Astrocyte (in vitro differentiated cells and primary cell): ENCODE measurements at regions not wholly inside any gene's neighbourhood (a gene's known extent, or its start where the extent isn't known, plus 50 kb on each side); places are given as distances from the start of the nearest gene placed in this dataset.

Source experiments
- DNase-seq: peaks from one replicate; pipeline ENCODE4 v3.0.0-alpha.2; 2010; ENCODE audit warnings: low read depth
- FAIRE-seq: peaks from 2 replicates; lab custom pipeline; 2011; peaks lifted over from hg19 to GRCh38; lab: Jason Lieb, UNC
- H2AFZ ChIP-seq: 2 replicates; pipeline ENCODE4 v1.6.0; 2012; ENCODE audit warnings: low read depth, low read length, inconsistent platforms
- H3K27ac ChIP-seq: 2 replicates; pipeline ENCODE4 v1.5.1; 2011; ENCODE audit warnings: low read depth, low read length, inconsistent platforms
- H3K27me3 ChIP-seq: 2 replicates; pipeline ENCODE4 v1.6.0; 2011; ENCODE audit warnings: low read length, inconsistent platforms; ENCODE audit not compliant: insufficient read depth
- H3K36me3 ChIP-seq: 2 replicates; pipeline ENCODE4 v1.5.1; 2011; ENCODE audit warnings: low read length, inconsistent platforms; ENCODE audit not compliant: insufficient read depth
- H3K4me1 ChIP-seq: 2 replicates; pipeline ENCODE4 v1.5.1; 2011; ENCODE audit warnings: low read length, inconsistent platforms; ENCODE audit not compliant: insufficient read depth
- H3K4me2 ChIP-seq: 2 replicates; pipeline ENCODE4 v1.6.0; 2012; ENCODE audit warnings: low read length, inconsistent platforms
- H3K4me3 ChIP-seq: 2 replicates; pipeline ENCODE4 v1.5.1; 2011; ENCODE audit warnings: low read depth, mild to moderate bottlenecking, low read length, inconsistent platforms; ENCODE audit not compliant: insufficient read depth
- H3K79me2 ChIP-seq: 2 replicates; pipeline ENCODE4 v1.6.0; 2012; ENCODE audit warnings: mild to moderate bottlenecking, low read length, inconsistent platforms; ENCODE audit not compliant: insufficient read depth
- H3K9ac ChIP-seq: 2 replicates; pipeline ENCODE4 v1.6.0; 2012; ENCODE audit warnings: mild to moderate bottlenecking, low read length, inconsistent platforms
- H3K9me3 ChIP-seq: 2 replicates; pipeline ENCODE4 v1.5.1; 2012; ENCODE audit warnings: low read depth, mild to moderate bottlenecking, low read length, inconsistent platforms; ENCODE audit not compliant: insufficient read depth
- H4K20me1 ChIP-seq: 2 replicates; pipeline ENCODE4 v1.6.0; 2012; ENCODE audit warnings: low read length, inconsistent platforms; ENCODE audit not compliant: insufficient read depth
- H3K27ac Mint-ChIP-seq: one replicate; pipeline ENCODE4 v1.8.0; 2021; ENCODE audit warnings: mild to moderate bottlenecking, mixed read lengths; ENCODE audit not compliant: unreplicated experiment
- H3K27me3 Mint-ChIP-seq: one replicate; pipeline ENCODE4 v1.8.0; 2021; ENCODE audit warnings: low read depth, mixed read lengths; ENCODE audit not compliant: unreplicated experiment
- H3K36me3 Mint-ChIP-seq: one replicate; pipeline ENCODE4 v1.8.0; 2021; ENCODE audit warnings: low read depth, mixed read lengths; ENCODE audit not compliant: unreplicated experiment
- H3K4me1 Mint-ChIP-seq: one replicate; pipeline ENCODE4 v1.8.0; 2021; ENCODE audit warnings: low read depth, mixed read lengths; ENCODE audit not compliant: unreplicated experiment
- H3K4me3 Mint-ChIP-seq: one replicate; pipeline ENCODE4 v1.8.0; 2021; ENCODE audit warnings: mild to moderate bottlenecking, moderate library complexity, mixed read lengths; ENCODE audit not compliant: unreplicated experiment
- H3K9me3 Mint-ChIP-seq: one replicate; pipeline ENCODE4 v1.8.0; 2021; ENCODE audit warnings: mild to moderate bottlenecking, mixed read lengths; ENCODE audit not compliant: unreplicated experiment
- EZH2 ChIP-seq: IDR thresholded peaks from 2 replicates; pipeline ENCODE4 v1.6.1; 2012; ENCODE audit warnings: mild to moderate bottlenecking, low read length, inconsistent platforms; ENCODE audit not compliant: insufficient read depth
- TF ChIP-seq, protein P1 (sequence below): IDR thresholded peaks from 2 replicates; pipeline ENCODE4 v1.5.1; 2011; ENCODE audit warnings: low read depth, mild to moderate bottlenecking, inconsistent platforms, low read length, moderate library complexity; ENCODE audit not compliant: insufficient read depth

DNA sequence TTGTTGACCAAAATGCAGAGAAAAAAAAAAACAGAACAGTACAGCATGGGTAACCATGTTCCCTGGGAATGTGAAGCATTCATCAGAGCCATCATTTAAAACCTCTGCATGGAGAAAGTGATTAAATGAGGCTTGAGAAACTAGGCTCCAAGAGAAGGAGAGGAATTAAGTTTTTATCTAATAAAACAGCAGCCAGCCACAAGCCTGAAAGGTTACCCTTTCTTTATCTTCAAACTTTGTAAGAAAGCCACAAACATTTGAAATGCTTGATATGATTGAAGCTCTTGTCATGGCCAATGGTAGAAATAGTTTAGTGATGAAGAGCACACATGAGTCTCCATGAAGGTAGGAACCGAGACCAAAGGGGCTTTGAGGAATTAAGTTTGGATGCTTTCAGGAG lies 144.9 kb upstream of the SYT1 start:
- no peak overlapping the region for H3K4me3 ChIP-seq
- FAIRE-seq: no peak
- no peaks in the 10 kb centered on the region for H4K20me1 ChIP-seq
- H2AFZ ChIP-seq: no peak overlapping the region
- no peak overlapping the region for H3K27ac Mint-ChIP-seq
- no peaks in the 10 kb centered on the region for H3K36me3 ChIP-seq
- no peak overlapping the region for H3K4me2 ChIP-seq
- no peaks in the 10 kb centered on the region for H3K9me3 ChIP-seq
- H3K27ac ChIP-seq: no peak overlapping the region
- no peaks in the 10 kb centered on the region for H3K36me3 Mint-ChIP-seq
- DNase-seq: peak; percentile 55
- peaks cover 3% of the 10 kb centered on the region for H3K4me1 Mint-ChIP-seq
- H3K9me3 Mint-ChIP-seq: no peaks in the 10 kb centered on the region
- H3K79me2 ChIP-seq: no peaks in the 10 kb centered on the region
- no peak overlapping the region for H3K4me3 Mint-ChIP-seq
- no peaks in the 10 kb centered on the region for H3K4me1 ChIP-seq
- TF ChIP-seq, protein P1, sequence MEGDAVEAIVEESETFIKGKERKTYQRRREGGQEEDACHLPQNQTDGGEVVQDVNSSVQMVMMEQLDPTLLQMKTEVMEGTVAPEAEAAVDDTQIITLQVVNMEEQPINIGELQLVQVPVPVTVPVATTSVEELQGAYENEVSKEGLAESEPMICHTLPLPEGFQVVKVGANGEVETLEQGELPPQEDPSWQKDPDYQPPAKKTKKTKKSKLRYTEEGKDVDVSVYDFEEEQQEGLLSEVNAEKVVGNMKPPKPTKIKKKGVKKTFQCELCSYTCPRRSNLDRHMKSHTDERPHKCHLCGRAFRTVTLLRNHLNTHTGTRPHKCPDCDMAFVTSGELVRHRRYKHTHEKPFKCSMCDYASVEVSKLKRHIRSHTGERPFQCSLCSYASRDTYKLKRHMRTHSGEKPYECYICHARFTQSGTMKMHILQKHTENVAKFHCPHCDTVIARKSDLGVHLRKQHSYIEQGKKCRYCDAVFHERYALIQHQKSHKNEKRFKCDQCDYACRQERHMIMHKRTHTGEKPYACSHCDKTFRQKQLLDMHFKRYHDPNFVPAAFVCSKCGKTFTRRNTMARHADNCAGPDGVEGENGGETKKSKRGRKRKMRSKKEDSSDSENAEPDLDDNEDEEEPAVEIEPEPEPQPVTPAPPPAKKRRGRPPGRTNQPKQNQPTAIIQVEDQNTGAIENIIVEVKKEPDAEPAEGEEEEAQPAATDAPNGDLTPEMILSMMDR: no peak
- no peak for TF ChIP-seq EZH2
- H3K27me3 ChIP-seq: no peaks in the 10 kb centered on the region
- H3K9ac ChIP-seq: no peak overlapping the region
- H3K27me3 Mint-ChIP-seq: no peaks in the 10 kb centered on the region

DNA sequence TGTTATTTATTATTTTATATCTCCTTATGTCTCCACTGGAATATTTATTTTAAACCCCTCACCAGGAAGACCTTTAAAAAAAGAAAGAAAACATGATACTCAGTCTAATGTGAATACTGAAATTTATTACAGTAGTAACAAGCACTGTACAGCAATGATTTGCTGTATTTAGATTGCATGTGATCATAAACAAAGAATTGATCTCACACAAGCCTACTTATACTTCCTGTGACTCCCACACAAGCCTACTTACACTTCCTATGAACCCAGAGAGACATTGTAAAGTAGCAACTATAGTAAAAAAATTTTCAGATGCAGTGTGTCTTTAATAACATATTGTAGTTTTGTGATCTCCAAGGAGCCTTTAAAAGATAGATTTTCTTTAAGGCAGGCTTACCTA lies 142.7 kb upstream of the SYT1 start:
- no peaks in the 10 kb centered on the region for H3K27me3 ChIP-seq
- H3K36me3 ChIP-seq: no peaks in the 10 kb centered on the region
- Mint-ChIP-seq H3K4me1 (peaks cover 3% of the 10 kb centered on the region), H3K4me3 (no peak overlapping the region), H3K27me3 (no peaks in the 10 kb centered on the region), H3K27ac (no peak overlapping the region), H3K9me3 (no peaks in the 10 kb centered on the region), H3K36me3 (no peaks in the 10 kb centered on the region)
- H4K20me1 ChIP-seq: no peaks in the 10 kb centered on the region
- H3K27ac ChIP-seq: no peak overlapping the region
- H3K4me1 ChIP-seq: no peaks in the 10 kb centered on the region
- TF ChIP-seq, protein P1: no peak
- no peak for TF ChIP-seq EZH2
- no peaks in the 10 kb centered on the region for H3K9me3 ChIP-seq
- DNase-seq (no peak), FAIRE-seq (no peak)
- no peak overlapping the region for H3K4me3 ChIP-seq
- H2AFZ ChIP-seq: no peak overlapping the region
- no peak overlapping the region for H3K4me2 ChIP-seq
- H3K9ac ChIP-seq: no peak overlapping the region
- H3K79me2 ChIP-seq: no peaks in the 10 kb centered on the region

DNA sequence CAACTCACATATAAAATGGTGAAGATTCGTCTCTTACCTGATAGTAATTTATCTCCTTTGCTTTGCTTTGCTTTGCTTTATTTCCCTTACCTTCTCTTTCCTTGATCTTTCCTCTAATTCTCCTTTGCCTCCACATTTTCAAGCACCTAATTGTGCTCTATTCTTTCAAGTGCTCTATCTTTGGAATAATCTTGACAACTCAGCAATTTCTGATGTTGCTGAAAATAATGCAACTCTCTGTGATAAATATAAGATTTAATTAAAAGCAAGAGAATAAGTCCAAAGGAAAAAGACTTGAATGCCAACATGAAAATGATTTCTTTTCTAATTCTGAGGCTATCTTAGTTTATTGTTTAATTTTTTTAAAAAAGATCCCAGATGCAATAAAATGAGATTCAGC lies 139.5 kb upstream of the SYT1 start:
- Histone ChIP-seq H4K20me1 (no peaks in the 10 kb centered on the region), H3K4me2 (no peak overlapping the region)
- no peak for DNase-seq

More for the DNA sequence above, 139.5 kb upstream of the SYT1 start:
- Histone ChIP-seq H3K79me2 (no peaks in the 10 kb centered on the region), H3K4me3 (no peak overlapping the region), H2AFZ (no peak overlapping the region), H3K27ac (no peak overlapping the region), H3K36me3 (no peaks in the 10 kb centered on the region), H3K4me1 (no peaks in the 10 kb centered on the region), H3K27me3 (no peaks in the 10 kb centered on the region), H3K9me3 (no peaks in the 10 kb centered on the region), H3K9ac (no peak overlapping the region)
- H3K36me3 Mint-ChIP-seq: no peaks in the 10 kb centered on the region
- H3K27ac Mint-ChIP-seq: no peak overlapping the region
- FAIRE-seq: no peak
- H3K27me3 Mint-ChIP-seq: no peaks in the 10 kb centered on the region
- no peak for TF ChIP-seq EZH2
- TF ChIP-seq, protein P1: no peak
- no peak overlapping the region for H3K4me3 Mint-ChIP-seq
- no peaks in the 10 kb centered on the region for H3K9me3 Mint-ChIP-seq
- H3K4me1 Mint-ChIP-seq: peaks cover 2% of the 10 kb centered on the region
